H1 (cell line): ENCODE measurements at regions not wholly inside any gene's neighbourhood (a gene's known extent, or its start where the extent isn't known, plus 50 kb on each side); places are given as distances from the start of the nearest gene placed in this dataset.

Experiments used
- CTCF ChIA-PET: fragments of 300-600 bp; sonication (Branson Sonifier 250); formaldehyde crosslinking; loops from one replicate; lab custom pipeline; 2021; ENCODE audit not compliant: partially characterized antibody; lab: Charles Lee
- POLR2A ChIA-PET: fragments of 300-600 bp; sonication (Branson Sonifier 250); formaldehyde crosslinking; loops from one replicate; lab custom pipeline; 2021; ENCODE audit warnings: inconsistent platforms; ENCODE audit not compliant: partially characterized antibody; lab: Charles Lee
- DNase-seq, 2 experiments: peaks; one replicate each; pipeline versions ENCODE4 v3.0.0 to v3.0.0-alpha.2; 2010 to 2022; ENCODE audit warnings: low spot score in 2 of 2, low read depth in 1 of 2, mixed read lengths in 1 of 2
- FAIRE-seq: peaks from 2 replicates; lab custom pipeline; 2011; peaks lifted over from hg19 to GRCh38; lab: Jason Lieb, UNC
- H2AFZ ChIP-seq: 2 replicates; pipeline ENCODE4 v1.8.1; 2012; ENCODE audit warnings: low read length, inconsistent platforms
- H2AK5ac ChIP-seq: 2 replicates; pipeline ENCODE4 v1.6.1; 2013; ENCODE audit warnings: low read depth, low read length
- H2BK120ac ChIP-seq: replicated peaks from 2 replicates; pipeline ENCODE3; 2013; ENCODE audit warnings: low read depth, low read length, inconsistent platforms
- H2BK12ac ChIP-seq: 2 replicates; pipeline ENCODE4 v1.6.1; 2013; ENCODE audit warnings: low read depth, low read length
- H2BK15ac ChIP-seq: 2 replicates; pipeline ENCODE4 v1.6.1; 2013; ENCODE audit warnings: low read length
- H2BK20ac ChIP-seq: 2 replicates; pipeline ENCODE4 v1.6.1; 2013; ENCODE audit warnings: low read length
- H2BK5ac ChIP-seq: 2 replicates; pipeline ENCODE4 v1.6.1; 2013; ENCODE audit warnings: low read depth, low read length
- H3K14ac ChIP-seq: 2 replicates; pipeline ENCODE4 v1.6.1; 2013; ENCODE audit warnings: inconsistent platforms; ENCODE audit not compliant: insufficient read length
- H3K18ac ChIP-seq: 2 replicates; pipeline ENCODE4 v1.6.1; 2013; ENCODE audit warnings: low read length; ENCODE audit errors: extremely low read depth
- H3K23ac ChIP-seq: 2 replicates; pipeline ENCODE4 v1.6.1; 2013; ENCODE audit warnings: inconsistent platforms; ENCODE audit not compliant: insufficient read length
- H3K23me2 ChIP-seq: 2 replicates; pipeline ENCODE4 v1.6.1; 2013; ENCODE audit warnings: low read depth, low read length
- H3K27ac ChIP-seq: 2 replicates; pipeline ENCODE4 v1.6.1; 2011; ENCODE audit warnings: low read depth, low read length, inconsistent platforms
- H3K27me3 ChIP-seq, 4 experiments: replicated peaks in 1 of 4; 1 replicate in 1 of 4; 2 replicates in 3 of 4; pipeline versions ENCODE4 v1.6.1 to v1.8.1; 2011 to 2013; ENCODE audit warnings: low read length in 3 of 4, mild to moderate bottlenecking in 3 of 4, inconsistent platforms in 2 of 4, mixed read lengths in 2 of 4, moderate library complexity in 1 of 4; ENCODE audit not compliant: control insufficient read depth in 3 of 4, insufficient read depth in 3 of 4; ENCODE audit errors: extremely low read depth in 1 of 4
- H3K36me3 ChIP-seq, 4 experiments: 2 replicates each; pipeline versions ENCODE4 v1.6.1 to v1.8.1; 2011 to 2013; ENCODE audit warnings: mild to moderate bottlenecking in 4 of 4, low read length in 3 of 4, moderate library complexity in 2 of 4, control low read depth in 1 of 4, inconsistent platforms in 1 of 4; ENCODE audit not compliant: insufficient read depth in 4 of 4, control insufficient read depth in 2 of 4
- H3K4ac ChIP-seq: replicated peaks from 2 replicates; pipeline ENCODE3; 2013; ENCODE audit warnings: low read length, low read depth, mixed read lengths, inconsistent platforms; ENCODE audit not compliant: insufficient read length
- H3K4me1 ChIP-seq, 4 experiments: replicated peaks in 1 of 4; 1 replicate in 1 of 4; 2 replicates in 3 of 4; pipeline versions ENCODE4 v1.6.1 to v1.8.1; 2011 to 2013; ENCODE audit warnings: low read length in 3 of 4, inconsistent platforms in 2 of 4, mixed read lengths in 1 of 4; ENCODE audit not compliant: insufficient read depth in 4 of 4, control insufficient read depth in 3 of 4
- H3K4me2 ChIP-seq, 2 experiments: 2 replicates each; pipeline versions ENCODE4 v1.6.1 to v1.8.1; 2011 to 2013; ENCODE audit warnings: low read depth in 2 of 2, low read length in 2 of 2, control low read depth in 1 of 2, inconsistent platforms in 1 of 2, mild to moderate bottlenecking in 1 of 2; ENCODE audit not compliant: insufficient read depth in 1 of 2
- H3K4me3 ChIP-seq, 4 experiments: fragments of 200-600, 300-600 bp in 1 of 4; sonication (generic), shearing (Covaris generic), sonication (Bioruptor Twin) in 1 of 4; 2 replicates each; pipeline versions ENCODE4 v1.5.1 to v1.8.1; 2011 to 2016; ENCODE audit warnings: low read length in 4 of 4, low read depth in 3 of 4, control low read depth in 2 of 4, inconsistent platforms in 2 of 4, mild to moderate bottlenecking in 2 of 4, mixed read lengths in 1 of 4, moderate library complexity in 1 of 4; ENCODE audit not compliant: insufficient read depth in 2 of 4; ENCODE audit errors: extremely low read depth in 1 of 4
- H3K56ac ChIP-seq: replicated peaks from 2 replicates; pipeline ENCODE3; 2013; ENCODE audit warnings: low read depth, mild to moderate bottlenecking, mixed read lengths, low read length, inconsistent platforms; ENCODE audit not compliant: insufficient read length
- H3K79me1 ChIP-seq: 2 replicates; pipeline ENCODE4 v1.6.1; 2013; ENCODE audit warnings: low read depth, low read length, control low read depth
- H3K79me2 ChIP-seq, 2 experiments: 2 replicates each; pipeline versions ENCODE4 v1.6.1 to v1.8.1; 2012 to 2013; ENCODE audit warnings: low read length in 2 of 2, mild to moderate bottlenecking in 2 of 2, inconsistent platforms in 1 of 2; ENCODE audit not compliant: insufficient read depth in 2 of 2, control insufficient read depth in 1 of 2
- H3K9ac ChIP-seq, 4 experiments: replicated peaks in 1 of 4; 1 replicate in 1 of 4; 2 replicates in 3 of 4; pipeline versions ENCODE4 v1.6.1 to v1.8.1; 2011 to 2013; ENCODE audit warnings: low read depth in 3 of 4, low read length in 3 of 4, control low read depth in 2 of 4, mild to moderate bottlenecking in 2 of 4, moderate library complexity in 2 of 4, inconsistent platforms in 1 of 4; ENCODE audit errors: extremely low read depth in 1 of 4
- H3K9me3 ChIP-seq, 2 experiments: 2 replicates each; pipeline versions ENCODE4 v1.6.1 to v1.8.1; 2012 to 2013; ENCODE audit warnings: mild to moderate bottlenecking in 2 of 2, moderate library complexity in 2 of 2, control low read depth in 1 of 2, inconsistent platforms in 1 of 2, low read depth in 1 of 2, low read length in 1 of 2, mixed read lengths in 1 of 2; ENCODE audit not compliant: insufficient read depth in 2 of 2
- H4K20me1 ChIP-seq, 2 experiments: replicated peaks in 1 of 2; 2 replicates each; pipeline versions ENCODE3 to v1.8.1; 2011 to 2013; ENCODE audit warnings: inconsistent platforms in 2 of 2, low read length in 2 of 2, mild to moderate bottlenecking in 1 of 2; ENCODE audit not compliant: insufficient read depth in 2 of 2, control insufficient read depth in 1 of 2
- H4K5ac ChIP-seq: 2 replicates; pipeline ENCODE4 v1.6.1; 2013; ENCODE audit warnings: low read length, low read depth, mixed read lengths, inconsistent platforms; ENCODE audit not compliant: insufficient read length
- H4K8ac ChIP-seq: 2 replicates; pipeline ENCODE4 v1.8.0; 2013; ENCODE audit warnings: mild to moderate bottlenecking, moderate library complexity, low read length, inconsistent platforms; ENCODE audit not compliant: insufficient read depth; ENCODE audit errors: extremely low read depth
- H4K91ac ChIP-seq: replicated peaks from 2 replicates; pipeline ENCODE3; 2013; ENCODE audit warnings: low read length, mixed read lengths, inconsistent platforms; ENCODE audit not compliant: insufficient read length
- CEBPB ChIP-seq: IDR thresholded peaks from 2 replicates; pipeline ENCODE4 v1.6.1; 2012; ENCODE audit warnings: low read depth, low read length
- WGBS, 2 experiments: shearing (Covaris generic) in 1 of 2; methylation state at CpG; one replicate each; pipeline versions ENCODE4 v1.1.6 to v1.1.7; 2013 to 2015; ENCODE audit warnings: low lambda C conversion rate in 2 of 2, mixed read lengths in 2 of 2, inconsistent platforms in 1 of 2, low coverage in 1 of 2, missing lambda C conversion rate in 1 of 2; ENCODE audit not compliant: insufficient replicate concordance in 2 of 2, insufficient coverage in 1 of 2, insufficient read length in 1 of 2; ENCODE audit errors: extremely low coverage in 1 of 2, missing lambda C conversion rate in 1 of 2; 5-methylcytosine and 5-hydroxymethylcytosine counted together

- Histone ChIP-seq H3K36me3 (no peaks in the 10 kb centered on the region), H4K5ac (no peak overlapping the region), H3K4me3 (no peak overlapping the region), H3K14ac (no peak overlapping the region), H3K56ac (no peak overlapping the region), H3K79me1 (no peaks in the 10 kb centered on the region), H3K18ac (no peak overlapping the region), H3K4ac (no peak overlapping the region), H3K4me1 (no peaks in the 10 kb centered on the region; a peak in 1 of 7 replicates), H2AFZ (no peak overlapping the region), H3K27ac (no peak overlapping the region), H3K9ac (no peak overlapping the region), H4K20me1 (no peaks in the 10 kb centered on the region), H3K9me3 (no peaks in the 10 kb centered on the region; a peak in 1 of 4 replicates), H2BK12ac (no peak overlapping the region), H3K23me2 (no peaks in the 10 kb centered on the region), H2BK20ac (no peak overlapping the region), H2BK120ac (no peak overlapping the region), H3K23ac (no peak overlapping the region), H2AK5ac (no peak overlapping the region), H2BK5ac (no peak overlapping the region), H4K8ac (no peak overlapping the region), H3K27me3 (no peaks in the 10 kb centered on the region), H2BK15ac (no peak overlapping the region), H3K79me2 (no peaks in the 10 kb centered on the region), H4K91ac (no peak overlapping the region), H3K4me2 (no peak overlapping the region)
- FAIRE-seq, result no peak
- DNase-seq, result no peak
- ChIA-PET POLR2A (no interaction called here), CTCF (interaction anchor here (1.0 kb wide), 1 partner anchor 9 kb away, joined by 3 read pairs; no protein-coding TSS in a partner anchor)
- TF ChIP-seq CEBPB, result no peak
- WGBS, 2 experiments, result 86% methylated on average over 2 of the region's 2 CpGs; no CpG with 5 or more reads in 1 of the 2 experiments
Observed at GRCh38 chr12:58645946-58646345, 274.4 kb downstream of the LRIG3 start.
